Stimulated activated CD4-positive, alpha-beta T cell treated with anti-CD3 and anti-CD28 coated beads, Interleukin-4, amount 100 ng/mL, for 48 hours (primary cell): ENCODE measurements at regions not wholly inside any gene's neighbourhood (a gene's known extent, or its start where the extent isn't known, plus 50 kb on each side); places are given as distances from the start of the nearest gene placed in this dataset.
A peak's percentile ranks its signal among the peaks of the same experiment; 100 is the strongest.
"Not testable (repeated sequence)": the region's sequence is repeated elsewhere in the genome, so short reads cannot be mapped to it uniquely, and the experiment has no call there.

Experiments used
- DNase-seq, 2 donors: peaks; one replicate each; pipeline ENCODE4 v3.0.0-alpha.2; 2020; ENCODE audit warnings: low read depth in 2 of 2

DNA sequence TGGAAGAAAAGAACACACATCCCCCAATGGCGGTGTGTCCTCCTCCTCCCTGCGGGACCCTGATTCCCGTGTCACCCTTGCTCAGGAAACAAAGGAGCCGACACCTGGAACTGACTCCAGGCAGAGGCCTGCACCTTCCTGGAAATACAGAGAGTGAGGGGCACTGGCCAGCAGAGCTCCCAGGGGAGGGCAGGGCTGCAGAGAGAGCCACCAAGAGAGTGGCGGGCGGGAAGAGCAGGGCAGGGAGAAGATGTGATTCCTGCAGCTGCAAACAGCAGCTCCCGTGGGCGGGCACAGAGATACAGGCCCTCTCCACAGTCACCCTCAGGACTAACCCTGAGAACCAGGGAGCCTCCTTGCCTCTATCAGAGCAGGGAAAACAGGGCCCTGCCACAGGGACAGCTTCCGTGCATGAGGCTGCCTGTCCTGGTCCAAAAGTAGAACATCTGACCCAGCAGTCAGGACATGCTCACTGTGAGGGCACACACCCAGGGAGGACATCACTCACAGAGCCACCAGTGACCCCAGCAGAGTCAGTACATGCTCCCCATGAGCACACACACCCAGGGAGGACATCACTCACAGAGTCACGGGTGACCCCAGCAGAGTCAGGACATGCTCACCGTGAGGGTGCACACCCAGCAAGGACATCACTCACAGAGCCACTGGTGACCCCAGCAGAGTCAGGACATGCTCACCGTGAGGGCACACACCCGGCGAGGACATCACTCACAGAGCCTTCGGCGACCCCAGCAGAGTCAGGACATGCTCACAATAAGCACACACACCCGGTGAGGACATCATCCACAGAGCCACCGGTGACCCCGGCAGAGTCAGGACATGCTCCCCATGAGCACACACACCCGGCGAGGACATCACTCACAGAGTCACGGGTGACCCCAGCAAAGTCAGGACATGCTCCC is 193.1 kb downstream of the DLL1 start:
- no peak for DNase-seq

- no peak for DNase-seq
These were observed 193.9 kb downstream of the DLL1 start for GRCh38 chr6:170096803-170097504.

- no peak for DNase-seq
These were observed 194.6 kb downstream of the DLL1 start for GRCh38 chr6:170096191-170096802.

- DNase-seq = no peak
These were observed 195.5 kb downstream of the DLL1 start for GRCh38 chr6:170095273-170095981.

DNA sequence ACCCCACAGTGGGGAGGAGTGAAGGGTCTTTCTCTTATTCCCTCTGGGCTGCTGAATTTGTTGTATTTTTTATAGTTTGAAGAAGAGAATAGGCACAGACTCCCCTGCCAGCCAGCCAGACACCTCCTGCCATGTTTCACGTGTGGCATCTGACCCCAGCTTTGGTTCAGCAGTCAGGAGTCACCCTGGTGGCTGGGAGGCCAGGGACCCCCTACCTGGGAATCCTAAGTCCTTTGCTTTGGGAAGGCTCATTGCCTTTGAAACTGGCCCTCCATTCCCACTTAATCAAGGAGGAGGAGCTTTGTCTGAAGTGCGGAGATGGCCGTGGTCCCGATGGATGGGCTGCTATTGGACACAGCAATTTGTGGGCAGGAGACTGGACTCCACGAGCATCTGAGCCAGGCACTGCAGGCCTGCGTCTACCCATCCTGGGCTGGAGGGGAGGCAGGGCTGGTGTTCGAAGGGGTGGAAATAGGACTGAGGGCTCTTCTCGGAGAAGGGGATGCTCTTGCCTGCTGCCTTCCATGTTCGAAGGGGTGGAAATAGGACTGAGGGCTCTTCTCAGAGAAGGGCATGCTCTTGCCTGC is 196.1 kb downstream of the DLL1 start:
- DNase-seq = no peak

GRCh38 chr6:170093658-170094596 is 197.0 kb downstream of the DLL1 start:
- DNase-seq = no peak

DNA sequence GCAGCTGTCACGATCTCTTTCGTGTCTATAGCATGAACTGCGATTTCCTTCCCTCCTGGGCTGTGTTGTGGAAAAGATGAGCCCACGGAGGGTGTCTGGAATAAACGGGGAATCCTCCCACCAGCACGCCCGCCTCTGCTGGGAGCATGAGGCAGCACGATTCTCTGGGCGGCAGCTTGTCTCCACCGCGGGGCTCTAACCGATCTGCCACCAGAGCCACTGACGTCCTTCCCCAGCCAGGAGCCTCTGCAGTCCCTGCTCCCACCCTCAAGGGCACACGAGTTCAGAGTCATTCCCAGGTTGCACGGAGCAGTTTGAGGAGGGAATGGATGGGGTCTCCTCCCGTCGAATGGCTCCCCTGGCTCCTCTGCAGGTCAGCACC is 197.6 kb downstream of the DLL1 start:
- no peak for DNase-seq

- DNase-seq = no peak
These were observed 198.1 kb downstream of the DLL1 start for GRCh38 chr6:170092826-170093225.

DNA sequence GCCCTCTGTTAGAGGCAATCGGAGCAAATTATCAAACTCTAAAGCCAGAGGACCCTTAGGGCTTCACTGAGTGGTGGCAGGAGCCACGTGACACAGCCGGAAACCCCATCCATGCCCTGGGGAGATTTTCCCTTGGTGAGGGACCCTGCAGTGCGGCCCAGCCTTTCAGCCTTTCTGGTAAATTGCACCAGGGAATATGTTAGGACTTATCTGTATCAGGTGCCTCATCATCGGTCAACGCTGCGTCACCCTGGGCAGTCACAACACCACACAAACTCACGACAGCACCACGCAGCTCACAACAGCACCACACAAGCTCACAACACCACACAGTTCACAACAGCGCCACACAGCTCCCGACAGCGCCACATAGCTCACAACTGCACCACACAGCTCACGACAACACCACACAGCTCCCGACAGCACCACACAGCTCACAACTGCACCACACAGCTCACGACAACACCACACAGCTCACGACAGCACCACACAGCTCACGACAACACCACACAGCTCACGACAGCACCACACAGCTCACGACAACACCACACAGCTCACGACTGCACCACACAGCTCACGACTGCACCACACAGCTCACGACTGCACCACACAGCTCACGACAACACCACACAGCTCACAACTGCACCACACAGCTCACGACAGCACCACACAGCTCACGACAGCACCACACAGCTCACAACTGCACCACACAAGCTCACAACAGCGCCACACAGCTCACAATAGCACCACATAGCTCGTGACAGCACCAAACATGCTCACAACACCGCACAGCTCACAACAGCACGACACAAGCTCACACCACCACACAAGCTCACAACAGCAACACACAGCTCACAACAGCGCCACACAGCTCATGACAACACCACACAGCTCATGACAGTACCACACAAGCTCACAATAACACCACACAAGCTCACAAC is 199.0 kb downstream of the DLL1 start:
- DNase-seq = no peak

GRCh38 chr6:170091000-170091638 is 199.8 kb downstream of the DLL1 start:
- DNase-seq = no peak

DNA sequence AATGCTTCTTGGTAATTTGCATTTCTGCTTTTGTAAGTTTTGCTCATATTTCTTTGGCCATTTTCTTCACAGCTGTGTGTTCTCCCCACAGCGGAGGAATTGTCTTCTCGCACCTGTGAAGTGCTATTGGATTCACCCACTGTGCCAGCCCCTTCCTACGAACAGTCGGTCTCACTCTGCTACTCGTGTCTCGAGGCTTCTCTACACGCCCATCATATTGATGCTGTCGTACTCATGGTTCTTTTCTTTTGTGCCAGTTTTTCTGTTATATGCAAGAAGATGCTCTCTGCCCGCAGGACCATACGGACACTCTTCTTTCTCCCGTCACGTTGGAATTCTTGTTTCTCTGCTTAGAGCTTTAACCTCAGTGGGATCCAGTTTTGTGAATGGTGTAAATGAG is 200.3 kb downstream of the DLL1 start:
- DNase-seq = no peak

GRCh38 chr6:170089963-170090362 is 200.9 kb downstream of the DLL1 start:
- DNase-seq = no peak

- no peak for DNase-seq
These were observed 202.3 kb downstream of the DLL1 start for GRCh38 chr6:170088582-170088955.

DNA sequence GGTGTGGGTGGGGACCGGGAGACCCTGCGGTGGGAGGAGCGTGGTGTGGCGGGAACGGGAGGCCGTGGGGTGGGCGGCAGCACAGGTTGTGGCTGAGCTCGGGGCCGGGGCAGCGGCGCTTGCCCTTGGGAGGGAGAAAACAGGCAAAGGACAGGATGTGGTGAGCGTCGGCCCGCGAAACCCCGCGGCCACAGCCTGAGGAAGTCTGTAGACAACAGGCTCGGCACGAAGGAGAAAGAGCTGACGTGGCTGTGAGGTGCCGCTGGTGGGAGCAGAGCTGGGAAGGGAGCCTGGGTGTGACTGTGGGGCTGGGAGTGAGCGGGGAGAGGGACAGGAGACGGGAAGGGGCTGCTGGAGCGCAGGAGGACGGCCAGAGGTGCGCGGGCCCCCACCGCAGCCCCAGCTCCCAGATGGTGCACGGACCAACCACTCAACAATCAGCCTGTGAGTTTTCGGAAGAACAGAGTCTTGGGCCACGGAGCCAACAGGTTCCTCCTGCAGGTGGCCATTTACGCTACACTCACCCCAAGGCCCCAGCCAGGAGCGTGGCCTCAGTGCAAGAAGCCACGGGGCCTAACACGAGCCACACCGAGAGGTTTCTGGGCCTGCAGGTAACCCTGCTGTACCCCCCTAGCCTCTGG is 202.8 kb downstream of the DLL1 start:
- peak; percentile 23 to 42 for DNase-seq

- not testable (repeated sequence) for DNase-seq
These were observed 203.5 kb downstream of the DLL1 start for GRCh38 chr6:170087421-170087780.

- DNase-seq = no peak
These were observed 204.0 kb downstream of the DLL1 start for GRCh38 chr6:170086639-170087420.

DNA sequence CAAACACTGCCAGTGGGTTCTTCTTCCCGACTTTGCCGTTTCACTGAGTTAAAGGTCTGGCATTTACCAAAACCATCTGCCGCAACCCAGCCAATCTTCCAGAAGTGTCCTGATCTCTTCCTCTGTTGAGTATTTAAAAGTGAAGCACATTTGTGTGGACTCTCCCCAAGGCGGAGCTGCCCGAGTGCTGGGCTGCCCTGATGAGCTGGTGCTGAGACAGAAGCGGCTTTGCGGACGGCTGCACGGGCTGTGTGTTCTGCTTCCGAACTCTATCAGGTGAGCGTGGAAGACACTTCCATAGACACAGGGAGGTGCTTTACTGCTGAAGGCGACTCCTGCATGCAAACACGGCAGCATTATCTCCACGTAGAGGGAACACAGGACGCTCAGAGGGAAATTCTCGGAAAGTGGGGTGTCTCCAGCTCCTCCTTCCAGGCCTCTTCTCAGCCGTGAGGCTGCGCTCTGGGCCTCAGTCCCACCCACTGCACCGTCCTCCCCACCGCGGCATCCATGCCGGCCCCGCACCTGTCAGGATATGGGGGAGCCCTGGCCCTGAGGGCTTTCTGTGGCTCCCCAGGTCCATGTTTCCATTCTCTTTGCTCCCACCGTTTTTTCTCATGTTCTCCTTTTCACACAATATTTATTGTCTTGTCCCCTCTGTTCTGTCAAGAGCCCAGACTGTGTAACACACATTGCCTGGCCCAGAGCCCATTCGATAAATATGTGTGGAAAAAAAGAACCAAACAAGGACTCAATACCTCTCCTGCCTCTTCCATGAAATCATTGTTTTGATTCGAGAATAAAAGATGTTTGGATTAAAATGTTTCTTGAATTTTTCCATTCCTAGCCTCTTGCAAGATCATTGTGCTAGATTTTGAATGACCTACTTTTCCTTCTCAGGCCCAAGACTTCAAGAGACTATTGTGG is 205.1 kb downstream of the DLL1 start:
- no peak for DNase-seq
